Stomach (tissue), 8 donors: ENCODE measurements at regions not wholly inside any gene's neighbourhood (a gene's known extent, or its start where the extent isn't known, plus 50 kb on each side); places are given as distances from the start of the nearest gene placed in this dataset.

Experiments used
- DNase-seq, 2 donors: peaks; one replicate each; pipeline versions ENCODE4 v3.0.0 to v3.0.0-alpha.2; 2013 to 2019
- H3K27ac ChIP-seq, 5 donors: fragments of 200-600 bp in 4 of 5; sonication (generic) in 4 of 5; one replicate each; pipeline ENCODE4 v1.5.1; 2013 to 2019; ENCODE audit warnings: mild to moderate bottlenecking in 1 of 5, moderate library complexity in 1 of 5
- H3K27me3 ChIP-seq, 3 donors: fragments of 200-600 bp; sonication (generic); one replicate each; pipeline ENCODE4 v1.5.1; 2017 to 2019; ENCODE audit warnings: mixed run types in 1 of 3
- H3K36me3 ChIP-seq, 4 donors: fragments of 200-600 bp; sonication (generic); 1 replicate in 3 of 4; 2 replicates in 1 of 4; pipeline ENCODE4 v1.5.1; 2016 to 2019
- H3K4me1 ChIP-seq, 4 donors: fragments of 200-600 bp; sonication (generic); one replicate each; pipeline ENCODE4 v1.5.1; 2016 to 2019
- H3K4me3 ChIP-seq, 4 donors: fragments of 200-600 bp; sonication (generic) in 3 of 4; one replicate each; pipeline ENCODE4 v1.5.1; 2016 to 2019; ENCODE audit warnings: mild to moderate bottlenecking in 1 of 4
- H3K9me3 ChIP-seq, 4 donors: fragments of 200-600 bp; sonication (generic); one replicate each; pipeline ENCODE4 v1.5.1; 2016 to 2019
- EP300 ChIP-seq: sonication (generic); formaldehyde crosslinking; IDR thresholded peaks from one replicate; pipeline ENCODE4 v1.6.1; 2017; ENCODE audit warnings: antibody characterized with exemption
- POLR2A ChIP-seq, 4 donors: fragments of 450-650 bp; IDR thresholded peaks; one replicate each; pipeline ENCODE4 v1.6.1; 2016; ENCODE audit warnings: antibody characterized with exemption in 4 of 4, control low read depth in 2 of 4, mild to moderate bottlenecking in 1 of 4, moderate library complexity in 1 of 4
- POLR2AphosphoS5 ChIP-seq, 3 donors: sonication (generic); formaldehyde crosslinking; IDR thresholded peaks; one replicate each; pipeline ENCODE4 v1.6.1; 2016; ENCODE audit warnings: antibody characterized with exemption in 3 of 3
- WGBS, 5 donors: extraction: QIAGEN DNeasy Blood & Tissue Kit in 3 of 5; methylation state at CpG; one replicate each; pipeline versions ENCODE4 v1.1.5 to v1.1.7; 2013 to 2018; 5-methylcytosine and 5-hydroxymethylcytosine counted together
- intact Hi-C: fragments of 100-400 bp; cut with DNase I; formaldehyde crosslinking; loops from one replicate; pipeline ENCODE4 v1.15.1; 2023; ENCODE audit warnings: low total_unique reads
- TF ChIP-seq, protein P1 (sequence below), 7 experiments: fragments of 450-650 bp in 4 of 7; fragments of 200-600 bp in 3 of 7; sonication (generic) in 3 of 7; IDR thresholded peaks; one replicate each; pipeline ENCODE4 v1.5.1; 2016 to 2019; ENCODE audit warnings: antibody characterized with exemption in 7 of 7, control low read depth in 2 of 7, mild to moderate bottlenecking in 1 of 7
- donor health status: healthy with polysubstance abuse.
- donor health status: Bipolar disorder and iron deficiency.
- donor health status: healthy.

DNA sequence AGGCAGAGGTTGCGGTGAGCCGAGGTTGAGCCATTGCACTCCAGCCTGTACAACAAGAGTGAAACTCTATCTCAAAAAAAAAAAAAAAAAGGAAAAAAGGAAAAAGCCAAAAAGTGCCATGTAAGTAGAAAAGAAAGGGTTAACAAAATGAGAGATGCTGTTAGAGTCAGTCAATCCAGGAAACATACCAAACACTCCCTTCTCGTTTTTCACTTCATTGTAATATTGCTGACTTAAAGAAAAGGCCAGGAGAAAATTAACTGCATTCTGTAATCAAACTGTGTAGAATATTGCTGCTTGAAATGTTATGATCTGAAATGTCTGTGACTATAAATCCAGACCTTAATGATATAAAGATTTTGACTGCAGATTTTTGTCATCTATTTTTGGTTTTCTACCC is 379.1 kb downstream of the ENC1 start:
- 59 to 67% (median 63%) methylated on average over 3 of the region's 3 CpGs for WGBS, 5 donors

GRCh38 chr5:74259572-74259971 is 381.0 kb downstream of the ENC1 start:
- Histone ChIP-seq H3K4me3 (no peak overlapping the region), H3K36me3 (no peaks in the 10 kb centered on the region), H3K27ac (no peak overlapping the region), H3K4me1 (peaks cover 9 to 21% (median 16%) of the 10 kb centered on the region in 4 donors), H3K9me3 (no peaks in the 10 kb centered on the region), H3K27me3 (no peaks in the 10 kb centered on the region)
- TF ChIP-seq POLR2AphosphoS5 (IDR thresholded peaks at IDR 0.05) (no peak), EP300 (no peak), POLR2A (IDR thresholded peaks at IDR 0.05) (no peak)
- TF ChIP-seq, protein P1, sequence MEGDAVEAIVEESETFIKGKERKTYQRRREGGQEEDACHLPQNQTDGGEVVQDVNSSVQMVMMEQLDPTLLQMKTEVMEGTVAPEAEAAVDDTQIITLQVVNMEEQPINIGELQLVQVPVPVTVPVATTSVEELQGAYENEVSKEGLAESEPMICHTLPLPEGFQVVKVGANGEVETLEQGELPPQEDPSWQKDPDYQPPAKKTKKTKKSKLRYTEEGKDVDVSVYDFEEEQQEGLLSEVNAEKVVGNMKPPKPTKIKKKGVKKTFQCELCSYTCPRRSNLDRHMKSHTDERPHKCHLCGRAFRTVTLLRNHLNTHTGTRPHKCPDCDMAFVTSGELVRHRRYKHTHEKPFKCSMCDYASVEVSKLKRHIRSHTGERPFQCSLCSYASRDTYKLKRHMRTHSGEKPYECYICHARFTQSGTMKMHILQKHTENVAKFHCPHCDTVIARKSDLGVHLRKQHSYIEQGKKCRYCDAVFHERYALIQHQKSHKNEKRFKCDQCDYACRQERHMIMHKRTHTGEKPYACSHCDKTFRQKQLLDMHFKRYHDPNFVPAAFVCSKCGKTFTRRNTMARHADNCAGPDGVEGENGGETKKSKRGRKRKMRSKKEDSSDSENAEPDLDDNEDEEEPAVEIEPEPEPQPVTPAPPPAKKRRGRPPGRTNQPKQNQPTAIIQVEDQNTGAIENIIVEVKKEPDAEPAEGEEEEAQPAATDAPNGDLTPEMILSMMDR (IDR thresholded peaks at IDR 0.05): no peak
- WGBS, 5 donors: 80 to 97% (median 95%) methylated on average over 7 of the region's 7 CpGs
- intact Hi-C loops: no loop called here
- no peak for DNase-seq

More for the DNA sequence above, 379.1 kb downstream of the ENC1 start:
- intact Hi-C loops: no loop called here
- DNase-seq: no peak
- Histone ChIP-seq H3K27me3 (no peaks in the 10 kb centered on the region), H3K9me3 (no peaks in the 10 kb centered on the region), H3K4me1 (peaks cover 9 to 21% (median 17%) of the 10 kb centered on the region in 4 donors), H3K36me3 (no peaks in the 10 kb centered on the region), H3K27ac (no peak overlapping the region), H3K4me3 (no peak overlapping the region)
- no peak for TF ChIP-seq EP300
- TF ChIP-seq, protein P1 (IDR thresholded peaks at IDR 0.05): no peak
- no peak for TF ChIP-seq POLR2A (IDR thresholded peaks at IDR 0.05)
- TF ChIP-seq POLR2AphosphoS5 (IDR thresholded peaks at IDR 0.05): no peak

- H3K27me3 ChIP-seq: no peaks in the 10 kb centered on the region
- H3K27ac ChIP-seq: peak overlapping the region in 4 of 5 donors; percentile 54 to 76 (median 67)
- H3K4me1 ChIP-seq: peaks cover 9 to 21% (median 16%) of the 10 kb centered on the region in 4 donors
- no peak for DNase-seq
- H3K4me3 ChIP-seq: no peak overlapping the region
- TF ChIP-seq POLR2A (IDR thresholded peaks at IDR 0.05): no peak
- TF ChIP-seq EP300: no peak
- TF ChIP-seq POLR2AphosphoS5 (IDR thresholded peaks at IDR 0.05): no peak
- no peaks in the 10 kb centered on the region for H3K9me3 ChIP-seq
- H3K36me3 ChIP-seq: no peaks in the 10 kb centered on the region
- intact Hi-C loops: no loop called here
These were observed 382.2 kb downstream of the ENC1 start for GRCh38 chr5:74258314-74258665.

DNA sequence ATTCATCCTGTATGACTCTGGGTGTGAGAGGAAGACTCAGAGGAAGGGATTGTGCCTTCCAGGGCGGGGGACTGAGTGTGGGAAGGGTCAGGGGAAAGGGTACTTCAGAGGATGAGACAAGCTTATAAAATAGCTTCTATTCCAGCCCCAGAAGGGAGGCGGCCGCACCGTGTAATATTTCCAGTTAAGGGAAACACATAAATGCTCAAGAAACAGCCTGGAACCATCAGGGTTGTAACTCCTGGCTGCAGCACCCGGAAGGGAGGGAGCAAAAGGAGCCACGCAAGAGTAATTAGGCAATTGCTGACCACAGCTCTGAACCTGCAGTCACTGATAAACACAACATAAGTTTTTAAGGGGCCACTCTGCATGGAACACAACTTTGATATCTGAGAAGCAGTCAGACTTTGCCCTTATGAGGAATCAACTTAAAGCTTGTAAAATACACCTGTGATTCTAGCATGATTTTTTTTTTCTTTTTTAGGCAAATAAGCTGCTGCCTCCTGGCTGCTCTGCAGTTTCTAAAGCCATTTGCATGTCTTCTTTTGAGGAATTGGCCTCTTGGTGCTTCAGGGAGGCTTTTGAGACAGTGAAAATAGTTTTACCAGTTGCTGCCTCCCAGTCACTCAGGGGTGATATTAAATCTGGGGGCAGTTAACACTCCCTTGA is 382.7 kb downstream of the ENC1 start:
- Histone ChIP-seq H3K9me3 (no peaks in the 10 kb centered on the region), H3K27me3 (no peaks in the 10 kb centered on the region), H3K4me1 (peaks cover 9 to 21% (median 16%) of the 10 kb centered on the region in 4 donors), H3K4me3 (no peak overlapping the region), H3K27ac (peak overlapping the region; percentile 50 to 76 (median 65)), H3K36me3 (no peaks in the 10 kb centered on the region)
- peak; percentile 50 to 87 for DNase-seq
- TF ChIP-seq POLR2AphosphoS5 (IDR thresholded peaks at IDR 0.05) (peak; percentile 13 to 79 (median 42)), EP300 (no peak), POLR2A (IDR thresholded peaks at IDR 0.05) (no peak)
- TF ChIP-seq, protein P1 (IDR thresholded peaks at IDR 0.05): no peak
- 15 to 21% (median 19%) methylated on average over 6 of the region's 6 CpGs for WGBS, 5 donors
- intact Hi-C loops: no loop called here

DNA sequence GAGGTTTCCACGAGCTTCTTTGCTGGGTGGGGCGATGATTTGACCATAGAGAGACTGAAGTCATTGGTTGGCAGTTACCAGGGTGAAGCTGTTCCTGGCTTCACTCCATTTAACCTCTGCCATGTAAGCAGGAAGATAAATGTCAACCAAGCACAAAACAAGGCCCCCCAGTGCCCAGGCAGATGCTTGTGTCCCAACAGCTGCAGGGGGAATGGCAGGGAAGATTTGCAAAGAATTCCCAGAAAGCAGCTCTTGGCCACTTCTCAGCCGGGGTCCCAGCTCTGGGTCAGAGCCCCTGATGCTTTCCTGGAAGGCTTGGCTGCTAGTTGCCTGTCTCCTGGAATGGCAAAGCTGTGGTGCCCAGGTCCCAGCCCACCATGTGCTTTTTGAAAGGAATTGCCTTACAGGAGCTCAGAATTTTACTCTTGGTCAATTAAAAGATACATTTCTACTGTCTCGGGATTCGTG is 383.4 kb downstream of the ENC1 start:
- 60 to 73% (median 72%) methylated on average over 5 of the region's 5 CpGs for WGBS, 5 donors
- Histone ChIP-seq H3K27ac (peak overlapping the region; percentile 7 to 76 (median 65)), H3K27me3 (no peaks in the 10 kb centered on the region), H3K36me3 (no peaks in the 10 kb centered on the region), H3K9me3 (no peaks in the 10 kb centered on the region), H3K4me1 (peaks cover 9 to 21% (median 16%) of the 10 kb centered on the region in 4 donors), H3K4me3 (no peak overlapping the region)
- TF ChIP-seq EP300 (no peak), POLR2A (IDR thresholded peaks at IDR 0.05) (no peak), POLR2AphosphoS5 (IDR thresholded peaks at IDR 0.05) (no peak)
- TF ChIP-seq, protein P1 (IDR thresholded peaks at IDR 0.05): no peak
- DNase-seq: peak in 1 of 2 donors; percentile 23
- intact Hi-C loops: no loop called here
